Esophagus squamous epithelium (tissue), 5 donors: ENCODE measurements at regions not wholly inside any gene's neighbourhood (a gene's known extent, or its start where the extent isn't known, plus 50 kb on each side); places are given as distances from the start of the nearest gene placed in this dataset.

Source experiments
- DNase-seq: peaks from one replicate; lab custom pipeline; 2025; lab: John Stamatoyannopoulos, UW
- H3K27ac ChIP-seq, 4 donors: fragments of 200-600 bp; sonication (generic); one replicate each; pipeline ENCODE4 v1.5.1; 2016 to 2019; ENCODE audit warnings: mild to moderate bottlenecking in 1 of 4
- H3K27me3 ChIP-seq, 4 donors: fragments of 200-600 bp; sonication (generic); 1 replicate in 3 of 4; 2 replicates in 1 of 4; pipeline versions ENCODE4 v1.5.1 to v1.6.0; 2017 to 2021; ENCODE audit warnings: antibody characterized with exemption in 1 of 4
- H3K36me3 ChIP-seq, 3 donors: fragments of 200-600 bp; sonication (generic); one replicate each; pipeline ENCODE4 v1.5.1; 2016 to 2019
- H3K4me1 ChIP-seq, 3 donors: fragments of 200-600 bp; sonication (generic); one replicate each; pipeline ENCODE4 v1.5.1; 2017 to 2019
- H3K4me3 ChIP-seq, 4 donors: fragments of 200-600 bp; sonication (generic); 1 replicate in 3 of 4; 2 replicates in 1 of 4; pipeline ENCODE4 v1.5.1; 2016 to 2019; ENCODE audit warnings: mild to moderate bottlenecking in 2 of 4, moderate library complexity in 1 of 4
- H3K9me3 ChIP-seq, 3 donors: fragments of 200-600 bp; sonication (generic); one replicate each; pipeline ENCODE4 v1.5.1; 2016 to 2019
- CTCF ChIP-seq, 6 experiments: fragments of 450-650 bp in 4 of 6; fragments of 200-600 bp in 2 of 6; sonication (generic) in 2 of 6; IDR thresholded peaks; one replicate each; pipeline ENCODE4 v1.5.1; 2016 to 2019; ENCODE audit warnings: antibody characterized with exemption in 6 of 6, mild to moderate bottlenecking in 4 of 6, moderate library complexity in 4 of 6
- POLR2A ChIP-seq, 4 donors: fragments of 450-650 bp; IDR thresholded peaks; one replicate each; pipeline ENCODE4 v1.6.1; 2017; ENCODE audit warnings: antibody characterized with exemption in 4 of 4, mild to moderate bottlenecking in 4 of 4, moderate library complexity in 3 of 4
- WGBS, 2 donors: methylation state at CpG; one replicate each; pipeline ENCODE4 v1.1.5; 2018; 5-methylcytosine and 5-hydroxymethylcytosine counted together
- intact Hi-C: fragments of 100-400 bp; cut with DNase I; formaldehyde crosslinking; loops from one replicate; pipeline ENCODE4 v1.15.0; 2022
- donor health status: DM: yes; HTN: yes; CAD: no.

GRCh38 chr20:5426026-5426425 is 109.3 kb upstream of the PROKR2 start:
- no peaks in the 10 kb centered on the region for H3K36me3 ChIP-seq
- intact Hi-C loops: no loop called here
- no peak overlapping the region for H3K27ac ChIP-seq
- H3K9me3 ChIP-seq: no peaks in the 10 kb centered on the region
- whole genome bisulfite sequencing, 2 donors: 53 to 59% methylated on average over 4 of the region's 4 CpGs
- no peaks in the 10 kb centered on the region for H3K27me3 ChIP-seq
- no peak for DNase-seq
- no peaks in the 10 kb centered on the region for H3K4me1 ChIP-seq
- H3K4me3 ChIP-seq: no peak overlapping the region
- TF ChIP-seq POLR2A (IDR thresholded peaks at IDR 0.05) (no peak), CTCF (IDR thresholded peaks at IDR 0.05) (no peak)

- intact Hi-C loops: no loop called here
- H3K27me3 ChIP-seq: no peaks in the 10 kb centered on the region
- no peak for DNase-seq
- H3K27ac ChIP-seq: no peak overlapping the region
- no peaks in the 10 kb centered on the region for H3K9me3 ChIP-seq
- WGBS, 2 donors: 63 to 85% methylated on average over 2 to 5 of the region's 5 CpGs
- no peak overlapping the region for H3K4me3 ChIP-seq
- H3K4me1 ChIP-seq: no peaks in the 10 kb centered on the region
- no peaks in the 10 kb centered on the region for H3K36me3 ChIP-seq
- TF ChIP-seq CTCF (IDR thresholded peaks at IDR 0.05) (no peak), POLR2A (IDR thresholded peaks at IDR 0.05) (no peak)
These were observed 99.3 kb upstream of the PROKR2 start for GRCh38 chr20:5416086-5416485.

GRCh38 chr20:5413394-5413793 is 96.6 kb upstream of the PROKR2 start:
- DNase-seq: no peak
- Histone ChIP-seq H3K9me3 (no peaks in the 10 kb centered on the region), H3K4me1 (no peaks in the 10 kb centered on the region), H3K27ac (no peak overlapping the region), H3K36me3 (no peaks in the 10 kb centered on the region), H3K27me3 (no peaks in the 10 kb centered on the region), H3K4me3 (no peak overlapping the region)
- no peak for TF ChIP-seq POLR2A (IDR thresholded peaks at IDR 0.05)
- no peak for TF ChIP-seq CTCF (IDR thresholded peaks at IDR 0.05)
- intact Hi-C loops: no loop called here
- 80 to 86% methylated on average over 3 of the region's 3 CpGs for WGBS, 2 donors

GRCh38 chr20:5410470-5410869 is 93.7 kb upstream of the PROKR2 start:
- no peaks in the 10 kb centered on the region for H3K27me3 ChIP-seq
- DNase-seq: no peak
- TF ChIP-seq CTCF (IDR thresholded peaks at IDR 0.05) (no peak), POLR2A (IDR thresholded peaks at IDR 0.05) (no peak)
- no peaks in the 10 kb centered on the region for H3K9me3 ChIP-seq
- no peak overlapping the region for H3K27ac ChIP-seq
- intact Hi-C loops: no loop called here
- no peaks in the 10 kb centered on the region for H3K36me3 ChIP-seq
- no peaks in the 10 kb centered on the region for H3K4me1 ChIP-seq
- no peak overlapping the region for H3K4me3 ChIP-seq

GRCh38 chr20:5402903-5403531 is 86.3 kb upstream of the PROKR2 start:
- H3K9me3 ChIP-seq: peaks cover 0 to 9% (median 0%) of the 10 kb centered on the region in 3 donors
- no peak for DNase-seq
- intact Hi-C loops: no loop called here

More at GRCh38 chr20:5402903-5403531, 86.3 kb upstream of the PROKR2 start:
- Histone ChIP-seq H3K27me3 (no peaks in the 10 kb centered on the region), H3K4me1 (no peaks in the 10 kb centered on the region), H3K4me3 (no peak overlapping the region), H3K27ac (no peak overlapping the region), H3K36me3 (no peaks in the 10 kb centered on the region)
- TF ChIP-seq POLR2A (IDR thresholded peaks at IDR 0.05): no peak
- peak in 1 of 6 experiments; percentile 38 for TF ChIP-seq CTCF (IDR thresholded peaks at IDR 0.05)
- WGBS, 2 donors: 25 to 30% methylated on average over 2 of the region's 3 CpGs
